ENCODE measurements at regions not wholly inside any gene's neighbourhood (a gene's known extent, or its start where the extent isn't known, plus 50 kb on each side); places are given as distances from the start of the nearest gene placed in this dataset.

DNA sequence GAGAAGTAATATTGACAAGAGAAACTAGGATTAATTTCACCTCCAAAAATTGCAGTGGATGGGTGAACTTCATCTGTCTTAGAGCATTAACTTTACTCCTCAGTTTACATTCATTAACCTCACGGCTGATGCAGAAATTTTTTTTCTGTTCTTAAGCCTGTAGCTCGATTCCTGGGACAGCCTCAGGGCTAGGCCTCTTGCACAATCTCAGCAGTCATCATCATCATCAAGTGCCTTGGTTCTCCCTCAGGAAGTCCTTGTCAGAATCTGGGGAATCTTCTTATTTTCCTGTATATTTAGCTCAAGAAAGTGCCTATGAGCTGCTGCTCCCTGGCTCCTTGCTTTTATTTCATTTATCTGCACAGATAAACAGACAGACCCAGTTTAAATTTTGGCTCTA, 1272.2 kb upstream of the LRRTM1 start:
- H3K4me3 ChIP-seq: no peak overlapping the region
- no peaks in the 10 kb centered on the region for H3K27me3 ChIP-seq
- ATAC-seq: no peak
- TF ChIP-seq, protein P1, sequence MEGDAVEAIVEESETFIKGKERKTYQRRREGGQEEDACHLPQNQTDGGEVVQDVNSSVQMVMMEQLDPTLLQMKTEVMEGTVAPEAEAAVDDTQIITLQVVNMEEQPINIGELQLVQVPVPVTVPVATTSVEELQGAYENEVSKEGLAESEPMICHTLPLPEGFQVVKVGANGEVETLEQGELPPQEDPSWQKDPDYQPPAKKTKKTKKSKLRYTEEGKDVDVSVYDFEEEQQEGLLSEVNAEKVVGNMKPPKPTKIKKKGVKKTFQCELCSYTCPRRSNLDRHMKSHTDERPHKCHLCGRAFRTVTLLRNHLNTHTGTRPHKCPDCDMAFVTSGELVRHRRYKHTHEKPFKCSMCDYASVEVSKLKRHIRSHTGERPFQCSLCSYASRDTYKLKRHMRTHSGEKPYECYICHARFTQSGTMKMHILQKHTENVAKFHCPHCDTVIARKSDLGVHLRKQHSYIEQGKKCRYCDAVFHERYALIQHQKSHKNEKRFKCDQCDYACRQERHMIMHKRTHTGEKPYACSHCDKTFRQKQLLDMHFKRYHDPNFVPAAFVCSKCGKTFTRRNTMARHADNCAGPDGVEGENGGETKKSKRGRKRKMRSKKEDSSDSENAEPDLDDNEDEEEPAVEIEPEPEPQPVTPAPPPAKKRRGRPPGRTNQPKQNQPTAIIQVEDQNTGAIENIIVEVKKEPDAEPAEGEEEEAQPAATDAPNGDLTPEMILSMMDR (IDR thresholded peaks at IDR 0.05): no peak
- DNase-seq: no peak
- intact Hi-C loops (cut with DNase I): no loop called here
- H3K4me1 ChIP-seq: no peaks in the 10 kb centered on the region
- H3K27ac ChIP-seq: no peak overlapping the region
- no peaks in the 10 kb centered on the region for H3K9me3 ChIP-seq
- H3K36me3 ChIP-seq: no peaks in the 10 kb centered on the region

DNA sequence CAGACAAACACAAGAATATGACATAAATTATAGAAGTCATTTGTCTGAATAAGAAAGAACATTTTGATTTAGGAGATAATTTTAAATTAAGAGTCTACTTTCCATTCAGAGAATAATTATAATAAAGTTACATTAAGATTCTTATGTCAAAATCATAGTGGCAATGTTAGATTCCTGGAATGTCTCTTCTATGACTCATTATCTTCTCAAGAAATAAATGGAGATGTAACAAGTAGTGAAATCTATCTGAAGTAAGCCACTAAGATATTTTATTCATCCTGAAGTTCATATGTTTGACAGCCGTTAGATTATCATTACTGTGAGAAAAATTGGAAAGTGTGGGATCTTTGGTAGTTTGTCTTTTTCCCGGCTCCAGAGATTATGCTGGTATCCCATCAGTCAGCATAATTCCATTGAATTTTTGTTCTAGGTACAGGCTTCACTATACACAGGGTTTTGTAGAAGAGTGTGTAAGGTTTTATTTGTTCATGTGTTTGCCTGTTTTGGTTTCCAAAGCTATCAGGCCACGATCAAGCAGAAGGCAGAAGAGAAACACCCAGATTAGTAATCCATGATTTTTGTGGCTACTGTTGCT, 1246.6 kb upstream of the LRRTM1 start:
- peaks cover 0 to 11% of the 10 kb centered on the region in 2 donors for H3K9me3 ChIP-seq
- H3K4me1 ChIP-seq: no peaks in the 10 kb centered on the region
- ATAC-seq: no peak
- H3K36me3 ChIP-seq: no peaks in the 10 kb centered on the region
- H3K27ac ChIP-seq: no peak overlapping the region
- H3K27me3 ChIP-seq: no peaks in the 10 kb centered on the region
- no peak for DNase-seq
- TF ChIP-seq, protein P1 (IDR thresholded peaks at IDR 0.05): no peak
- H3K4me3 ChIP-seq: no peak overlapping the region
- intact Hi-C loops (cut with DNase I): no loop called here

DNA sequence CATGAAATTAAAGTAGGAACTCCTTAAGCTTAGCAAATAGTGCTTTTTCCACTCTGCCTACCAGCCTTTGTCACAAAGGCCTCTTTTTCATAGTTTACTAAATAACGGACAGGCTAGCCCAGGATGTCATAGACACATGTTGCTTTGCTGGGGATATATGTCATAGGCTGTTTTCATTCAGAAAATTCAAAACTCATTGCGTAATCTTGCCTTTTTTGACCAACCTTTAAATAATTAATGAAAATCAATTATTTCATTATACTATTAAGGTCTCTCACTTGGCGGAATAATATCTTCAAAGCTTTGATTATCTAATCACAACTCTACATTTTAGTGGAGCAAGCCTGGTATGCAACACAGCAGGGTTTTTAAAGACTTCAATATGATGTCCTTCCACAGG, 1245.7 kb upstream of the LRRTM1 start:
- DNase-seq (no peak), ATAC-seq (no peak)
- TF ChIP-seq, protein P1 (IDR thresholded peaks at IDR 0.05): no peak
- no peaks in the 10 kb centered on the region for H3K4me1 ChIP-seq
- intact Hi-C loops (cut with DNase I): no loop called here
- H3K9me3 ChIP-seq: peaks cover 0 to 8% of the 10 kb centered on the region in 2 donors
- no peak overlapping the region for H3K27ac ChIP-seq
- no peaks in the 10 kb centered on the region for H3K27me3 ChIP-seq
- no peaks in the 10 kb centered on the region for H3K36me3 ChIP-seq
- no peak overlapping the region for H3K4me3 ChIP-seq

DNA sequence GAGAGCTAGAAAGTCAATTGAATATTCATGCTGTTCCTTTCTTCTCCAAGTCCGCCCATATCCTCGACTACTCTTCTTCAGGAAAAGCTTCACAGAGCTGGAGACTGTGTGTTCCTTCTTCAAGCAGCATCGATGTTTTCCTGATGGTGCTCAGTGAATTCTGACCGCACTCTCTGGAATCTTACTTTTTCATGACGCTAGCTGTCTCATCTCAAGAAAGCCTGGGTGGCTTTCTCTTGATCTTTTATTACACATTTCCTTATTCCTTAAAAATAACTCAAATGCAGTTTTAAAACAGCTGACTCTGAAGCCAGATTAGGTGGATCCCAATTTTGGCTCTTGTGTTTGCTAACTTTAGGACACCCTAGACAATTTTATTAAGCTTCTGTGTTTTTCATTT, 1245.1 kb upstream of the LRRTM1 start:
- peaks cover 0 to 4% of the 10 kb centered on the region in 2 donors for H3K9me3 ChIP-seq
- intact Hi-C loops (cut with DNase I): no loop called here
- no peak for DNase-seq
- H3K4me3 ChIP-seq: no peak overlapping the region
- H3K36me3 ChIP-seq: no peaks in the 10 kb centered on the region
- no peaks in the 10 kb centered on the region for H3K4me1 ChIP-seq
- H3K27me3 ChIP-seq: no peaks in the 10 kb centered on the region
- ATAC-seq: no peak
- TF ChIP-seq, protein P1 (IDR thresholded peaks at IDR 0.05): no peak
- H3K27ac ChIP-seq: no peak overlapping the region

DNA sequence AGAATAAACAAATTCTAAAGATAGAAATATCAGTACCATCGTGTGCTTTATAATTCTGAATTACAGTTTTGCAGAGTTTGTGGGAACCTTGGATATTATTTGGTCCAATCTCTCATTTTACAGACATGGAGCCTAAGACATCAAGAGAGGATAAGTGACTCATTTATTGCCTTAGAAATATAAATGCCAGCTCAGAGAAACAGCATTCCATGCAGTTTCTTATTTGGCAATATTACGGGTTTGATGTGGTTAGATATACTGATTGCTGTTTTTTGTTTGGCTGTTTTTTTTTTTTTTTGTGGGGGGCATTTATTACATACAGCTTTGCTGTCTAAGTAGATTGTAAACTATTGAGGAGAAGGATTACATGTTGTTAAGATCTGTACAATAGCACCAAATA, 1241.1 kb upstream of the LRRTM1 start:
- Histone ChIP-seq H3K9me3 (no peaks in the 10 kb centered on the region), H3K27ac (no peak overlapping the region), H3K4me1 (no peaks in the 10 kb centered on the region), H3K4me3 (no peak overlapping the region), H3K27me3 (no peaks in the 10 kb centered on the region), H3K36me3 (no peaks in the 10 kb centered on the region)
- TF ChIP-seq, protein P1 (IDR thresholded peaks at IDR 0.05): no peak
- ATAC-seq (no peak), DNase-seq (no peak)
- intact Hi-C loops (cut with DNase I): no loop called here

Measured in left lung (tissue), 4 donors.